Keratinocyte (primary cell): ENCODE measurements at regions not wholly inside any gene's neighbourhood (a gene's known extent, or its start where the extent isn't known, plus 50 kb on each side); places are given as distances from the start of the nearest gene placed in this dataset.

ENCODE experiments used
- DNase-seq: peaks from one replicate; pipeline ENCODE4 v3.0.0-alpha.2; 2011; ENCODE audit warnings: low read depth, missing footprints, low spot score
- FAIRE-seq: peaks from 2 replicates; lab custom pipeline; 2011; peaks lifted over from hg19 to GRCh38; lab: Jason Lieb, UNC
- H2AFZ ChIP-seq: 2 replicates; pipeline ENCODE4 v1.6.0; 2012; ENCODE audit warnings: low read length, control low read depth, inconsistent platforms; ENCODE audit not compliant: control insufficient read depth
- H3K27ac ChIP-seq: 2 replicates; pipeline ENCODE4 v1.5.1; 2011; ENCODE audit warnings: low read length; ENCODE audit not compliant: control insufficient read depth, insufficient read depth
- H3K27me3 ChIP-seq: 3 replicates; pipeline ENCODE4 v1.6.0; 2011; ENCODE audit warnings: low read length; ENCODE audit not compliant: control insufficient read depth, insufficient read depth; ENCODE audit errors: extremely low read depth
- H3K36me3 ChIP-seq, 2 experiments: 2 replicates in 1 of 2; 3 replicates in 1 of 2; pipeline ENCODE4 v1.5.1; 2011; ENCODE audit warnings: low read length in 2 of 2, mild to moderate bottlenecking in 1 of 2; ENCODE audit not compliant: control insufficient read depth in 2 of 2, insufficient read depth in 2 of 2; ENCODE audit errors: extremely low read depth in 1 of 2
- H3K4me1 ChIP-seq: 3 replicates; pipeline ENCODE4 v1.5.1; 2011; ENCODE audit warnings: low read length; ENCODE audit not compliant: control insufficient read depth, insufficient read depth; ENCODE audit errors: extremely low read depth
- H3K4me2 ChIP-seq: 3 replicates; pipeline ENCODE4 v1.6.0; 2011; ENCODE audit warnings: low read depth, low read length; ENCODE audit not compliant: control insufficient read depth, insufficient read depth; ENCODE audit errors: extremely low read depth
- H3K4me3 ChIP-seq, 3 experiments: fragments of 200-600 bp in 1 of 3; sonication (generic) in 1 of 3; 2 replicates in 2 of 3; 3 replicates in 1 of 3; pipeline ENCODE4 v1.5.1; 2011 to 2016; ENCODE audit warnings: low read length in 3 of 3, mild to moderate bottlenecking in 3 of 3, control low read depth in 2 of 3, inconsistent platforms in 1 of 3, low read depth in 1 of 3, mixed read lengths in 1 of 3, mixed run types in 1 of 3, moderate library complexity in 1 of 3; ENCODE audit not compliant: control insufficient read depth in 2 of 3, insufficient read depth in 2 of 3; ENCODE audit errors: extremely low read depth in 1 of 3
- H3K79me2 ChIP-seq: 2 replicates; pipeline ENCODE4 v1.6.0; 2012; ENCODE audit warnings: low read length; ENCODE audit not compliant: control insufficient read depth, insufficient read depth
- H3K9ac ChIP-seq: 3 replicates; pipeline ENCODE4 v1.6.0; 2011; ENCODE audit warnings: low read length; ENCODE audit not compliant: control insufficient read depth, insufficient read depth; ENCODE audit errors: extremely low read depth
- H3K9me1 ChIP-seq: 3 replicates; pipeline ENCODE4 v1.6.0; 2011; ENCODE audit warnings: low read length; ENCODE audit not compliant: control insufficient read depth, insufficient read depth; ENCODE audit errors: extremely low read depth
- H3K9me3 ChIP-seq: 2 replicates; pipeline ENCODE4 v1.5.1; 2012; ENCODE audit warnings: low read depth, low read length; ENCODE audit not compliant: control insufficient read depth
- H4K20me1 ChIP-seq: 3 replicates; pipeline ENCODE4 v1.6.0; 2011; ENCODE audit warnings: low read length; ENCODE audit not compliant: control insufficient read depth, insufficient read depth; ENCODE audit errors: extremely low read depth
- EZH2 ChIP-seq: IDR thresholded peaks from one replicate; pipeline ENCODE4 v1.6.1; 2012; ENCODE audit warnings: inconsistent platforms, mild to moderate bottlenecking, low read length, moderate library complexity
- dilution Hi-C: fragments of 300-500 bp; cut with MboI; formaldehyde crosslinking; loops from one replicate; pipeline ENCODE4 v1.7.0; 2020; ENCODE audit warnings: low sequenced_read_pairs; ENCODE audit not compliant: extremely low pct_ligation_motif_present
- TF ChIP-seq, protein P1 (sequence below), 3 experiments: IDR thresholded peaks in 1 of 3; conservative IDR thresholded peaks in 1 of 3; optimal IDR thresholded peaks in 1 of 3; 2 replicates in 2 of 3; 3 replicates in 1 of 3; pipeline versions ENCODE3 to v1.5.1; 2011; ENCODE audit warnings: low read length in 3 of 3, mild to moderate bottlenecking in 3 of 3, moderate library complexity in 2 of 3, control low read depth in 1 of 3, inconsistent platforms in 1 of 3; ENCODE audit not compliant: insufficient read depth in 2 of 3; ENCODE audit errors: extremely low read depth in 1 of 3

DNA sequence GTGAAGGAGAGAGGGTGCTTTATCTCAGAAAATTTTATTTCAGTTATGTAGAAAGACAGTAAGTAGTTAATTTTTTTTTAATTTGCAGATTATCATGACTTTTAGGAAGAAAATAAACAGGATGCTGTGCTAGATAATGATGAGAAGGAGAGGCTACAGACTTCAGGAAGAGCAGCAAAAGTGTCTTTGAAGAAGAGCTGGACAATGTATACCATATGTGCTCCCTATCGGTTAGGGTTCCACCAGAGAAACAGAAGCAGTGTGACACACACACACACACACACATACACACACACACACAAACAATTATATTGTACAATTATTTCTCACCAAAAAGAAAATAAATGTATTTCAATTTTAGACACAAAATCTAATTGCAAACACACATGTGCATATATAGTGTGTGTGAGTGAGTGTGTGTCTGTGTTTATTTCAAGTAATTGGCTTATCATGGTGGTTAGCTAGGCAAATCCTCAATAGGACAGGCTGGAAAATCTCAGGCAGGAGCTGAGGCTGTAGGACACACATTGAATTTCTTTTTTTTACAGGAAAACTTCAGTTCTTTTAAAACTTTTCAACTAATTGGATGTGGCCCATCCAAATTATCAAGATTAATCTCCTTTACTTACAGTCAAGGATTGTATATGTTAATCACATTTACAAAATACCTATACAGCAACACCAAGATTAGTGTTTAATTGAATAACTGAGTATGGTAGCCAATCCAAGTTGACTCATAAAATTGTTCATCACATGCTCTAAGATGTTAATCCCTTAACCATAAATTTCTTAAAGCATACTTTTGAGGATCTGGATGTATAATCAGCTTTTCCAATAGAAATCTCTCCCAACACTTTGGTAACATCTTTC is 235.8 kb upstream of the DCN start:
- TF ChIP-seq EZH2 = no peak
- TF ChIP-seq, protein P1, sequence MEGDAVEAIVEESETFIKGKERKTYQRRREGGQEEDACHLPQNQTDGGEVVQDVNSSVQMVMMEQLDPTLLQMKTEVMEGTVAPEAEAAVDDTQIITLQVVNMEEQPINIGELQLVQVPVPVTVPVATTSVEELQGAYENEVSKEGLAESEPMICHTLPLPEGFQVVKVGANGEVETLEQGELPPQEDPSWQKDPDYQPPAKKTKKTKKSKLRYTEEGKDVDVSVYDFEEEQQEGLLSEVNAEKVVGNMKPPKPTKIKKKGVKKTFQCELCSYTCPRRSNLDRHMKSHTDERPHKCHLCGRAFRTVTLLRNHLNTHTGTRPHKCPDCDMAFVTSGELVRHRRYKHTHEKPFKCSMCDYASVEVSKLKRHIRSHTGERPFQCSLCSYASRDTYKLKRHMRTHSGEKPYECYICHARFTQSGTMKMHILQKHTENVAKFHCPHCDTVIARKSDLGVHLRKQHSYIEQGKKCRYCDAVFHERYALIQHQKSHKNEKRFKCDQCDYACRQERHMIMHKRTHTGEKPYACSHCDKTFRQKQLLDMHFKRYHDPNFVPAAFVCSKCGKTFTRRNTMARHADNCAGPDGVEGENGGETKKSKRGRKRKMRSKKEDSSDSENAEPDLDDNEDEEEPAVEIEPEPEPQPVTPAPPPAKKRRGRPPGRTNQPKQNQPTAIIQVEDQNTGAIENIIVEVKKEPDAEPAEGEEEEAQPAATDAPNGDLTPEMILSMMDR (optimal IDR thresholded peaks at IDR 0.05 in 1 of 3, IDR thresholded peaks at IDR 0.05 in 1 of 3, conservative IDR thresholded peaks at IDR 0.05 in 1 of 3; ENCODE audit: extremely low read depth in 1 of 3, insufficient read depth in 2 of 3, low read length in 3 of 3) = no peak
- Histone ChIP-seq H2AFZ (no peak overlapping the region), H3K27ac (no peak overlapping the region), H3K4me2 (no peak overlapping the region), H4K20me1 (no peaks in the 10 kb centered on the region), H3K27me3 (no peaks in the 10 kb centered on the region), H3K9me3 (no peaks in the 10 kb centered on the region), H3K4me1 (peaks cover 5% of the 10 kb centered on the region), H3K4me3 (no peak overlapping the region), H3K9me1 (no peaks in the 10 kb centered on the region), H3K9ac (no peak overlapping the region), H3K36me3 (no peaks in the 10 kb centered on the region), H3K79me2 (no peaks in the 10 kb centered on the region)
- dilution Hi-C loops = no loop called here
- no peak for DNase-seq
- no peak for FAIRE-seq

DNA sequence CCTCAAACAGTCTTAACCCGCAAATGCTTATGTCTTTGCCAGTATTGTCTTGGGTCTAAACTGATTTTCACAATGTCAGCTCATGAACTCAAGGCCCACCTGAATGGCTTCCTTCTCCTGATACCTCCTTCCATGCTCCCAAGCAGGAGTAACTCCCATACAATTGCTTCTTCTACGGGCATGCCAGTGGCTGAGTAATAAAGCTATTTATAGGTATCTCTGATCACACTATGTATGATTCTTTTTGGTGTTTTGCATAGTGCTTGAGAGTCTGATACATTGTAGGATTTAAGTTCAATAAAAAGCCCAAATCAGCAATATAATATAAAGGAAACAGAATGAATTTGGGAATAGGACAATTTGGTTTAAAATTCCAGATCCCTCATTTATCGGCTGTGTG is 235.0 kb upstream of the DCN start:
- TF ChIP-seq, protein P1 (optimal IDR thresholded peaks at IDR 0.05 in 1 of 3, IDR thresholded peaks at IDR 0.05 in 1 of 3, conservative IDR thresholded peaks at IDR 0.05 in 1 of 3; ENCODE audit: extremely low read depth in 1 of 3, insufficient read depth in 2 of 3, low read length in 3 of 3) = no peak
- TF ChIP-seq EZH2 = no peak
- Histone ChIP-seq H3K4me2 (no peak overlapping the region), H3K4me3 (no peak overlapping the region), H3K4me1 (peaks cover 11% of the 10 kb centered on the region), H4K20me1 (no peaks in the 10 kb centered on the region), H3K27me3 (no peaks in the 10 kb centered on the region), H3K9me3 (no peaks in the 10 kb centered on the region), H3K9ac (no peak overlapping the region), H3K36me3 (no peaks in the 10 kb centered on the region), H3K9me1 (no peaks in the 10 kb centered on the region), H2AFZ (no peak overlapping the region), H3K79me2 (no peaks in the 10 kb centered on the region), H3K27ac (no peak overlapping the region)
- dilution Hi-C loops = no loop called here
- FAIRE-seq (no peak), DNase-seq (no peak)
